Prostate gland (tissue), 2 donors: ENCODE measurements at regions not wholly inside any gene's neighbourhood (a gene's known extent, or its start where the extent isn't known, plus 50 kb on each side); places are given as distances from the start of the nearest gene placed in this dataset.

Experiments
- CTCF ChIP-seq, 4 experiments: fragments of 200-600 bp in 2 of 4; fragments of 450-650 bp in 2 of 4; sonication (generic) in 2 of 4; IDR thresholded peaks; 1 replicate in 3 of 4; 2 replicates in 1 of 4; pipeline ENCODE4 v1.5.1; 2016 to 2019; ENCODE audit warnings: antibody characterized with exemption in 4 of 4, mild to moderate bottlenecking in 2 of 4, moderate library complexity in 2 of 4
- POLR2A ChIP-seq: fragments of 450-650 bp; IDR thresholded peaks from one replicate; pipeline ENCODE4 v1.6.1; 2016; ENCODE audit warnings: antibody characterized with exemption, mild to moderate bottlenecking
- POLR2AphosphoS5 ChIP-seq: sonication (generic); formaldehyde crosslinking; IDR thresholded peaks from one replicate; pipeline ENCODE4 v1.6.1; 2017; ENCODE audit warnings: antibody characterized with exemption

- TF ChIP-seq CTCF (IDR thresholded peaks at IDR 0.05) (no peak), POLR2AphosphoS5 (no peak), POLR2A (no peak)
These were observed 141.3 kb upstream of the ALDH1B1 start for GRCh38 chr9:38251036-38251860.
